ENCODE measurements at regions not wholly inside any gene's neighbourhood (a gene's known extent, or its start where the extent isn't known, plus 50 kb on each side); places are given as distances from the start of the nearest gene placed in this dataset.

DNA sequence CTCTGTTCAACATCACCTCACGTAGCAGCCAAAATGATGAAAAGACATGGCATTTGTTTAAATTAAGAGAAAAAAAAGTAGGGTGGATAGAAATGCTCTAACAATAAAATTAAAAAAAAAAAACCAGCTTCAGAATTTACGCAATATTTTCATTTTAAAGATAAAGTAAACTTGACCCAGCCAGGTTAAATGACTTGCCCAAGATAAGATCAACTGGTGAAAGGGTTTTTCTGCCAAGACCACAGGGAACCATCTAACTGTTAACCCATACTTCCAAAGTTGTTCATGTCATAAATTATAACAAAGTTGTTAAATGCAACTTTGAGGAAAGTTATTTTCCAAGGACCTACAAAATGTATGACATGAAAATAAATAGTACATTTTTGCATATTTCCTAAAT, 129.6 kb upstream of the SOX5 start:
- no peak for DNase-seq (ENCODE audit: low spot score)

DNA sequence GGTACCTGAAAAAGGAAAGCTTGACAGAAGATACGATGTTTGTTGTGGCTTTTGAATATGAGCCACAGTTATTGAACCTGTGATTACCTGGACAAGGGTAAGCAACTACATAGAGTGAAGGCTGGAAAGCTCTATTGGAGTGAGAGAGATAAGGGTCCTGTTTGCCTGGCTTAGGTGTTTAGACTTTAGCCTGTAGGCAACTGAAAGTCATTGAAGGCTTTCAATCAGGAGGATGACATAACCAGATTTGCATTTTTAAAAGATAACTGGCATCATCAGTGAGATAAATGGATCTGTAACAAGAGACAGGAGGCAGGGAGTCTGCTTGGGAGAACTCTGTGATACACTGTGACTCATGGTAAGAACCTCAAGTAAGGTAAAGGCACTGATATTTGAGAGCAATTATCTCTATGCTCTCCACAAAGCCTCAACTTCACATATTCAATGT, 128.9 kb upstream of the SOX5 start:
- DNase-seq (ENCODE audit: low spot score) = no peak

DNA sequence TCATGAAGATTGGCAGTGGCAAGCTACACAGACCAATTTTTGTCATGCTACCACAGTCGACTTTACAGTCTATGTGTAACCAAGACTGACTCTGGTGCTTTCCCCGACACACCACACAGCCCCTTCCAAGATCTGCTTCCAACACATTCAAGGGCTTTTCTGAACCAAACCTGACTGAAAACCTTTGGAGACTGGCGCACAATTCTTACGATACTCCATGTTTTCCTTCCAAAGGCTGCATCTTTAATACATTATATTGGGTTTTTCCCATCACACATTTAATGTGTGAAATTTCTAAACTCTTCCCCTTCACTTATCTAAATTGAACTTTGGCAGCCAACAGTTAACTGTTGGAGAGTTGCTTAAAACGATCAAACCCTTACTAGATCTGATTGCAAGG, 127.7 kb upstream of the SOX5 start:
- DNase-seq (ENCODE audit: low spot score) = no peak

DNA sequence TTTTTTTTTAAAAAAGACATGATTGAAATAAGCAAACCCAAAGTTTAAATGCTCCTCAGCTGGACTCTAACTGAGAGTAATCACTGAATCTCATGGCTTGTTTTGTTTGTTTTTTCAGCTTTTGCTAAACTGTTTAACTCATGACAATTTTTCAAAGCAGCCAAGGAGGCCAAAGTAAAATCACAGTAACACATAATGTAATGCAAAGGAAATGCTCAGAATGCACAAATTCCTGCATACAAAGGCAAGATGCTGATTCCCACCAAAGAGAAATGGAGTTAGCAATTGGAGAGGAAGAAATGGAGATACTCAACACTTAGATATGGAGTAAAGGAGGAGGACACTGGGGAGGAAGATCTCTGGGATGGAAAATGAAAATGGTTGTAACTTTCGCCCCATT, 126.2 kb upstream of the SOX5 start:
- DNase-seq (ENCODE audit: low spot score) = no peak

DNA sequence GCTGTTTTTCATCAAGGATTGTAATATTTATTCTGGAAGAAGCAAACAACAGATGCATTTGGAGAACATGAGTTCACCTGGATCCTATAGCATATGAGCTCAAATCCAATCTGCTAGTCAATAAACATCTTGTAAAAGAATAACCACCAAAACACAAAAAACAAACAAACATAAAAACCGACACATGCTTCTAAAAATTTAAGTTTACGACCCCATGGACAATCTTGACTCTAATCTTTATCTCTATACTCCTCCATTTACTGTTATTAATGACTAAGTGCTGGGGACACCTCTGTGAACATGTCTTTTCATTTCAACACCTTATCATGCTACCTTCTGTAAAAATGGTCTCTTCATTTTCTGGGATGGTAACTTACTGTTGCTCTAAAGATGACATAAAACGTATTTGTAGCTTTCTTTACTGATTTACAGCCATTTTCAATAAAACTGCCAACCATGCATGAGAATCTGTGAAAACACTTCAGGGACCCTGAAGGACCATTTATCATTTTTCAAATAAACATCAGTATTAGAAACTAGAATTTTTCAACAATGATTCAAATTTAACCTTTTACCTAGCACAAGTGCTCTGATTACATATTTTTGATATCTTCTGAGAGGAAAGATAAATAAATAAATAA, 123.8 kb upstream of the SOX5 start:
- no peak for DNase-seq (ENCODE audit: low spot score)

DNA sequence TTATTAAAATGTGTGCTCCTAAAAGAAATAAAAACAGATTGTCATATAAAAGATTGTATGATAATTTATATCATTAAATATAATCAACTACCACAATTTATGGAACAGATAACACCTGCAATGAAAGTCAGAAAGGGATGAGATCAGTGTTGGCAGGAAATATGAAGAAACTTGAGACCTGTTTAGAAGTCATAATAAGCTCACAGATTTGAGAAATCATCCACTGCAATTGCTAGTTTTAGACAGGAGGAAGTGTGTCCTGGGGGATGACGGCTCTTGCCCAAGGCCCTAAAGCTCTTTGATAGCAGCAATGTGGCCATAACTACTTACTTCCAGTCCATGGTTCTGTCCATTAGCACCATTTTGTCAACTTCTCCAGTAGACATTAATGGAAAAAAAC, 122.8 kb upstream of the SOX5 start:
- no peak for DNase-seq (ENCODE audit: low spot score)

DNA sequence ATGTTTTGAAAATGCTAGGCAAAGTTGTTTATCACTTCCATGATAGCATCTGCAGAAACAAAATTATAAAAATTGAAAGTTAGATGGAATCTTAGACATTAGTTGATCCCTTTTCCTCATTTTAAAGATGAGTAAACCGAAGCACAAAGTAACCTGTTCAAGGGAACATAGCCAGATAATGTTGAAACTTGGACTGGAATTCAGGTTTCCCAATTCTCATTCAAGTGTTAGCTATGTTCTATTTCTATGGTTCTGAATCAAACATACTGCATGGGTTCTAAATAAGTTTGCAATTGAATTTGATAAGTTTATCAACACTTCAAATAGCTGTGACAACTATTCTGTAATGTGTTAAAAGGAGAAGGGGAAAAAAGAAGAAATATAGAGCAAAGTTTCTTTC, 122.4 kb upstream of the SOX5 start:
- no peak for DNase-seq (ENCODE audit: low spot score)

DNA sequence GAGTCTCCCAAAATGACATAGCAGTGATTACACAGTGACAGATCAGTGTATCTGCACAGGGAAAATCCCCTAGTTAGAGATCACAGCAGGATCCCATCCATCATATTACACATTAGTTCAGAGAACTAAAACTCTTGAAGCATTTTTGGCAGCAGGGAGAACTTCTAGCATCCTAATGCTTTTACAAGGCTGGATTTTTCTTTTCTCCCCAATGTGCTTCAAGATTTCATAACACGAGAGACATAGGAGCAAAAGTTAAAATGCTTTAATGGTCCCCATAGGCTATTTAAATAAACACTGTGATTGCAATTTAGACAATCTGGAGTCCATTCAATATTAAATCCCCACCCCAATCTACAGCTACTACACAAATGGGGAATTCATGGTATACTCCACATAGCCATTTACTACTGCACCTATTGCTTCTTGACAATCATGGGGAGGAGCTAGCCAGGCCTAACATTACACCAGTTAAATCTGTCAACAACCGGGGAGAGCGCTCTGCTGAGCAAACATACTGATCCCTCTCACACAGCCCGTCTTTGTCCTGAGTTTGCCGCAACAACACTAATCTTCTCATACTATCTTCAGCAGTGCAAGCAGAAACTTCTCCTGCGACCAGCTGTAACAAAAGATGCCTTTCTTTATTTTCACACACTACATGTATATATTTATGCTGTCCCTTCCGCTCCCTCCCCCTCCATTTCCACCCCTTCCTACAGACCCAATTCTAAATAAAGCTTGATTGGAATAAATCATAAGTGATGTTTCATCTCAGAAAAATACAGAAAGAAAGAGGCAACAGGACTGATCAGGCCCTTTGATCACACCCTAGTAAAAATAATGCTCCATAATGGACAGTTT, 120.3 kb upstream of the SOX5 start:
- DNase-seq (ENCODE audit: low spot score) = no peak

DNA sequence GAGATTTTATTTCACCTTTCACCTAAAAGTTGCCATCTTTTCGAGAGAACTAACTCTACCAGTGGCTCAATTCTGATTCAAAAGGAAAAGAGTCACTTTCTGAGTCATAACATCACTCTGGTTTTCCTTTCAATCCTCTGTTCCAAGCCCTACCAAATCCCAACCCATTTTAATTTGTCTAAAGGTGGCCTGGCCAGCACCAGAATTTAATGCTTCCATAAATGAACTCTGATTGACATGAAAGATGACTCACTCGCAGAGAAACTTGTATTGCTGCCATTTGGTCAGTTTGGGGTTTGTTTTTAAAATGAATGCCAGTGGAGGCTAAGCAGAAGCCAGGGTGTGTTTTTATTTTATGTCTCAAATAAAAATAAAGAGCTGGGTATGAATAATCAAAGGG, 117.4 kb upstream of the SOX5 start:
- no peak for DNase-seq (ENCODE audit: low spot score)

DNA sequence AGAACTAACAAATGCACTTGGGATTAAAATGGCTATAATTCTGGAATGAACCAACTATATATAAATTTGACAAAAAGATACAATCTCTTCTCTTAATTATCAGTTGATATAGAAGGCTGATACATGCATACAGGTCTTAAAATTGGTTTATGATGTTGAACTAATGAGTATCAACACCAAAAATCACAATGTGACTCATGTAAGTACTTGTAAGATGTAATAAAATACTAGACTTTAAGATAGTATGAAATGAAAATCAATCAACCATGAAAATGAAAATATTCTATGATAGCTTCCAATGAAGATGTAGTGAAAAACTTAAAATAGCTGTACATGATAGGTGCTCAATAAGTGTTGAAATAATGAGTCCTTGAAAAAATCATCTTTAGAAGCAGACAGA, 116.6 kb upstream of the SOX5 start:
- no peak for DNase-seq (ENCODE audit: low spot score)

DNA sequence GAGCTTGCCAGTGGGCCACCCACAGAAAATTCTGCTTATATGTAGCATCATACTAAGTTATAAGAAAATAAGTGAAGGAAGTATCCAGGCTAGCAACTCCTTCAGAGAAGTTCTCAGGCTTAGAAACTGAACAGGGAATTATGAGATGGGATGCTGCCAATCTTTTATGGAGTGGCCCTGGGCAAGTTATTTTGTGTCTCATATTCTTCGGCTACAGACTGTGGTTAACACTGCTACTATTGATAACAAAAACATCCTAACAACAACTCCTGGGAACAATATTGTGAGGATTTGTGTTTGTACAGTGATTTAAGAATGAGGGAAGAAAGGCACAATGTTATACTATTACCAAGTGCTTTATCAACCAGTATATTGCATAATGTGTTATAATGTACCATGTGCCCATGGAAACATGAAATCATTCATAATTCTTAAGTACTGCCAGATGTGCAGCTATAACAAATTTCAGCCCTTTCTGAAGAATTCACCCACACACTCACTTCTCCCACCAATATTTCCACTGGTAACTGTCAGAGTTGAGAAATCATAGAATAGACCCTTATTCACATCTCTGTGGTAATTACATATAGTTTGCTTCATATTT, 113.3 kb upstream of the SOX5 start:
- DNase-seq (ENCODE audit: low spot score) = no peak

DNA sequence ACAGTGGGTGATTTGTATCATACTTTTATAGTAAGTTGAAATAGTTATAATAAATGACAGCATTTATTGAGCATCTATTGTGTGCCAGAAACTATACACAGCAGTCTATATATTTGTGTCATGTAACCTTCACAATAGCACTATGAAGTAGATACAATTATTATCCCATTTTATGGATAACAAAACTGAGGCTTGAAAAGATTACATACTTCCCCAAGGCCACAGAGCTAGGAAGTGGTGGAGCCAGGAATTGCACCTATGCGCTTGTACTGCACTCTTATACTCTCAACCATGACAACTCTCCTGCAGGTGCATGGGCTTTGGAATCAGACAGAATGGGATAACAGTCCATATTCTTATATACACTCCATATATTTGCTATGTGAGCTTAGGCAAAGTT, 110.6 kb upstream of the SOX5 start:
- DNase-seq (ENCODE audit: low spot score) = no peak

DNA sequence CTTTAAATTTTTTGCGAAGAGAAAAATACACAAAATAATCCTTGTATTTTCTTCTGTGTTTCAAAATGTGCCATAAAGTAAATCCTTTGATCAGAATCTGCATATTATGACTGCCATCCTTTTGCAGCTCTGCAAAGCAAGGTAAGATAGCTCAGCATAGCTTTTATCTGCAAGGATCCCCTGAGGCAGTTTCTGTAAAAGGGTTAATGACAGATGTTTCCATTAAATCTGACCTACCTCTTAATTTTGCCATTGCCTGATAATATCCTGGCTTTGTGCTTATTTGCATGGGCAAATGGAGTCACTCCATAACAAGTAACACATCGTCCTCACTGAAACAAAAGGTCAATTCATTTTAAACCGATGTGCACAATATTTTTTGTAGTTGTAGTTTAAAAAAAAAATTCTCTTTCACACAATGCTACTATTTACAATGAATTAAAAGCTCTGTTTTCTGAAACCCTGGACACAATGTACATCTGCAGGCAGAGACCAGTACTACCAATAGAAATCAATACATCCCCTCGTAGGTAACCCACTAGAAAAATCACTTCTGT, 108.5 kb upstream of the SOX5 start:
- DNase-seq (ENCODE audit: low spot score) = no peak

DNA sequence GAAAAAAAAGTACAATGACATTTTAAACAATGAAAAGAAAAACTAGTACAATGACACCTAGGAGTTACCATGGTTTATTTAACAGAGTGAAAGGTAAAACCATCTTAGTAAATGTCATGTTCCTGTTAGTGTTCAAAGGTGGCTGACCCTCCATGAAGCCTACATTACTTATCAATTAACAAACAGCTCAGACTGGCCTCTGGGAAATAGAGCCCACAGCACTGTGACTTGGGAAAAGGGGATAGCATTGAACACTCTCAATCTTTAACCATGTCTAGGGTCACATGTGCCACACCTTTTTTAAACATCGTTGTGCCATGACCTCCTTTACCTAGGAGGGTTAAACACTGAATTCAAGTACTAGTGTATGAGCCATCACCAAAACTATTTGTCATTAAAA, 106.3 kb upstream of the SOX5 start:
- DNase-seq (ENCODE audit: low spot score) = no peak

DNA sequence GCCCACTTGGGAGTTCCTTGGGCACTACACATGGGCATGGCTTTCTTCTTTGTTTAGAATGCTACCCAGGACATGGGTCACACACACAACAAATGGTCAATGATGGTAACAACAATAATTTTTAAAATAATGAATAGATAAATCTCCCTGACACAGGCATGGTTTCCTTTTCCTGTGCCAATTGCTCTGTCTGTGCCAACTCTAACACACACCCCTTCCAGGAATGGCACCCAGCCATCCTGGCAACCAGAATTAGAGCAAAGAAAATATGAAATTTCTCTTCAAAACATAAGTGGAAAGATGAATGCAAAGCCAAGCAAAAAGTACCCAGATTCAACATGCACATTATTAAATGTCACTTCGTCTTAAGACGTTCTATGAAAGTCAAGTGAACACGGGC, 104.9 kb upstream of the SOX5 start:
- no peak for DNase-seq (ENCODE audit: low spot score)

DNA sequence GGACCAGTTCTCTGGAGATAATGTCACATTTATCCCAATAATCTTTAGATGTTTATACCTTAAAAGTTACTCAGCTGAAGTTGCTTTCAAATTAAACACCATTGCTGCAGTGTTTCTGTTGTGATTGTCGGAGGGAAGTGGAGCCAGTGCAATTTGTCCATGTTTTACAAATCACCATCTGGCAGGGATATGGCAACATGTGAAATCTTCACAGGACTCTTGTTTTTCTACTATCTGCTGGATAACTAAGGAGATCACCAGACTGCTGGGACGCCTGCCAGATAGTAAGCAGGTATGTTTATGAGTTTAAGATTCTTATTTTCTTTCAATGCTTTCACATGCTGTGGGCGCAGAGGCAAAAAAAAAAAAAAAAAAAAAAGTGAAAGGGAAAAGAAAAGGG, 100.3 kb upstream of the SOX5 start:
- no peak for DNase-seq (ENCODE audit: low spot score)

DNA sequence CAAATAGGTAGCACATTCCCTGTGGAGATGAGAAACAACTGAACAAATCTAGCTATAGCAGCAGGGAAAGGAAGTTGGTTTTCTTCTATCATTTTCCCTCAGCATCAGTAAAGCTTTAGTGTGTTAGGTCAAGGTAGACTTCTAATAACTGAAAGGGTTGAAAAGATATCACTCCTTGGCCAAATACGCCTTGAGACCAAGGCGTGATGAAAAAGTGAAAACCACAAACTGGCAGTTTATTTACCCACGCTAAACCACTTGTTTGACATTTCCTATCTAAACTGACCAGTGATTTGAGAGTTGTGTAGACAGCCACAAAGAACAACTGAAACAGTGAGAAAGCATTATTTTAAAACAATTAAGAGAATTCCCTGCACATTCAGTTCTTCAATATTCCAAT, 99.6 kb upstream of the SOX5 start:
- no peak for DNase-seq (ENCODE audit: low spot score)

DNA sequence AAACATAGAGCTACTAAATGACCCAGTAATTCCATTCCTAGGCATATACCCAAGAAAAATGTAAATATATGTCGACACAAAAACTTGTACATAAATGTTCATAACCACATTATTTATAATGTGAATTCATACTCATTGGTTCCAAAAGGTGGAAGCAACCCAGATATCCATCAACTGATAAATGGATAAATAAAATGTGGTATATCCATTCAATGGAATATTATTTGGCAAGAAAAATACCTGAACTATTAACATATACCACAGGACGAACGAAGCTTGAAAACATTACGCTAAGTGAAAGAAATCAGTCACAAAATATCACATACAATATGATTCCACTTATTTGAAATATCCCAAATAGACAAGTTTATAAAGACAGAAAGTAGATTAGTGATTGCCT, 99.0 kb upstream of the SOX5 start:
- DNase-seq (ENCODE audit: low spot score) = no peak

DNA sequence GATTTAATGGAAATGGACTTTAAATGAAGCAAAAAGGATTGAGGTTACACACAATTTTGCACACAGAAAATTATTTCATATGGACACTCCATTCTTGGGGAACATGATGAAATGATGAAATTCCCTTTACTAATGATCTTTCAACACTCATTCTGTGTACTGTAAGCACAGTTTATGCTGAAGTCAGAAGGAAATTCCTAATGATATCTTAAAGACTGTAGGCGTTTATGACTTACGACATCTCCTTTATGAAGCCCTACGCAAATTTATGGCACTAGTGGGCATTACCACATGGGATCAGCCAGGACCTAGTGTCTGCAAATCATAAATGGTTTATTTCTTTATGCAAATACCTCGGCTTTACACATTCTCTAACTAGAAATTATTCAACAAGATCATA, 97.9 kb upstream of the SOX5 start:
- no peak for DNase-seq (ENCODE audit: low spot score)

DNA sequence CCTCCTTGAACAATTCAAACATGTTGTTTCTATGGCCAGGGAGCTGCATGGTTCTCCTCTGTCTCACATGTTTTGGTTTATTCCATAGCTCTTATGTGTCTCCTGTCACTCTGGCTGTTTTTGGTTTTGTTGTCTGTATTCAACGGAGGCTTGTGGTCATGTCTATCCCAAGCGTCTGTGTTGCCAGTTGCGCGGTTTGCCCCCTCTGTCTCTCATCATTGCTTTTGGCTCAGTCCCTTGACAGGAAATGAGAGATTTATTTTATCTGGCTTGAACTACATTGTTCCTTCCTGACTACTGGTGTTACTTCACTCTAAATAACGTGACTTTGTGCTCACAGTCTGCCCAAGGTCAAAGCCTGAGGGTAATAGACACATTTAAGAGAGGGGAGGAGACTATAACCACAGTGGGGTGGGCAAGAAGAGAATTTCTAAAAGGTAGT, 96.4 kb upstream of the SOX5 start:
- DNase-seq (ENCODE audit: low spot score) = no peak

DNA sequence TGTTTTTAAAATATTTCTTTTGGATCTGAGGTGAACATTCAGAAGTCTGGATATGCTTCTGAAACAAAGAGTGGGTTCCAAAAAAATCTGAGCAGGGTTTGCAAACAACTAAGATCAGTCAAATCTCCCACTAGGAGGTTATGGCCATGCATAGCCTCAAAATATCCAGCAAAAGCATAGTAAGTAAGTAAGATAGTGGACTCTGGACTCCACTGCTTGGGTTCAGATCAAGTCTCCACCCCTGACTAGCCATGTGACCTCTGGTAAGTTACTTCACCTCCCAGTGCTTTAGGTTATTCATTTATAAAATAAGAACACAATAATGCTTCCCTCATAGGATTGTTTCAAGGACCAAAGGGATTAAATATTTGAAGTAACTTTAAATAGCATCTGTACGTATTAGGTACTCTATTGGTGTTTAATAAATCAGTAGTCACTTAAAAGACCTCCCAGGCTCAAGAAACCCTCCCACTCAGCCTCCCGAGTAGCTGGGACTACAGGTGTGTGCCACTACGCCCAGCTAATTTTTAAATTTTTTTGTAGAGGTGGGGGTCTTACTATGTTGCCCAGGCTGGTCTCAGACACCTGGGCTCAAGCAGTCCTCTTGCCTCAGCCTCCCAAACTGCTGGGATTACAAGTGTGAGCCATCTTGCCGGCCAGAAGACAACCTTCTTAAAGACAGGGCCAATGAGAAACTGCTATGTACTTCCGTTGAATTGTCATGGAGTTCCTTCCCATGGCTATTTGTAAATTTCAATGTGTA, 95.7 kb upstream of the SOX5 start:
- DNase-seq (ENCODE audit: low spot score) = no peak

DNA sequence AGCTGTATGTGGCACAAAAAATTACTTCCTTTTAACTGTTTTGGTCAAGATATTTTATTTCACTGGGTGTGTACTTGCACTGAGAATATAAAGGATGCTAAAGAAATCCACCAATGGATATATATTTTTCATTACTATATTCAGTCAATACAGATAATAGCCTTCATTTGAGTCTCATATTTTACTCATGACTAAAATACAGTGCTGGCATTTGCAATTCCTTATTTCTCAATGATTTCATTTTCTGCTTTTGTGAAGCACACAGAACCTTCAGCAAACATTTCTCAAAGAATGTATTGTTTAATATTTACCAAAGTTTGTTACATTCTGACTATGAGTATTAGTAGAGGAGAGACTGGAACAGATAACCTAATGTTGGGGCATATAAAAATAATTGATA, 93.2 kb upstream of the SOX5 start:
- DNase-seq (ENCODE audit: low spot score) = no peak

All from AG08395 (cell line).